ENCODE measurements at regions not wholly inside any gene's neighbourhood (a gene's known extent, or its start where the extent isn't known, plus 50 kb on each side); places are given as distances from the start of the nearest gene placed in this dataset.

DNA sequence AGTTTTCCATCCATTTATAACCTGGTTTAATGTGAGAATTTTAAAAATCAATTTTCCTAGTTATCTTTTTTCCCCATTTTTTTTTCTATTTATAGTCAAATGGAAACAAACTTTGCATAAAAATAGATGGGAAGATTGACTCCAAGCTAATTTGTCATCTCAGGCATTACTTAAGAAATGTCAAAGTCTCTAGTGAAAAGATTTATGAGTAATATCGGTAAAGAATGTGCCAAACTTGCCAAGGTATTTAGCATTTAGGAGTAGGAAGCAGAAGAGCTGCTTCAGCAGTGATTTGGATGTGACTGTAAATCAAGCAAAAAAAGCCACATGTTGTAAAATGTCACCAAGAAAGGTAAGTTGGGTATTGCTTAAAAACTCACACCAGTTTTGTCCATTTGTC lies 108.6 kb downstream of the LACC1 start:
- no peaks in the 10 kb centered on the region for H3K9me3 ChIP-seq
- no peaks in the 10 kb centered on the region for H3K36me3 ChIP-seq
- TF ChIP-seq POLR2A (IDR thresholded peaks at IDR 0.05) (no peak), POLR2AphosphoS5 (IDR thresholded peaks at IDR 0.05) (no peak)
- TF ChIP-seq, protein P1, sequence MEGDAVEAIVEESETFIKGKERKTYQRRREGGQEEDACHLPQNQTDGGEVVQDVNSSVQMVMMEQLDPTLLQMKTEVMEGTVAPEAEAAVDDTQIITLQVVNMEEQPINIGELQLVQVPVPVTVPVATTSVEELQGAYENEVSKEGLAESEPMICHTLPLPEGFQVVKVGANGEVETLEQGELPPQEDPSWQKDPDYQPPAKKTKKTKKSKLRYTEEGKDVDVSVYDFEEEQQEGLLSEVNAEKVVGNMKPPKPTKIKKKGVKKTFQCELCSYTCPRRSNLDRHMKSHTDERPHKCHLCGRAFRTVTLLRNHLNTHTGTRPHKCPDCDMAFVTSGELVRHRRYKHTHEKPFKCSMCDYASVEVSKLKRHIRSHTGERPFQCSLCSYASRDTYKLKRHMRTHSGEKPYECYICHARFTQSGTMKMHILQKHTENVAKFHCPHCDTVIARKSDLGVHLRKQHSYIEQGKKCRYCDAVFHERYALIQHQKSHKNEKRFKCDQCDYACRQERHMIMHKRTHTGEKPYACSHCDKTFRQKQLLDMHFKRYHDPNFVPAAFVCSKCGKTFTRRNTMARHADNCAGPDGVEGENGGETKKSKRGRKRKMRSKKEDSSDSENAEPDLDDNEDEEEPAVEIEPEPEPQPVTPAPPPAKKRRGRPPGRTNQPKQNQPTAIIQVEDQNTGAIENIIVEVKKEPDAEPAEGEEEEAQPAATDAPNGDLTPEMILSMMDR (IDR thresholded peaks at IDR 0.05), result no peak
- DNase-seq (ENCODE audit: low spot score in 2 of 2), result no peak
- intact Hi-C loops (cut with DNase I; ENCODE audit: low total_unique reads), result no loop called here
- no peaks in the 10 kb centered on the region for H3K27me3 ChIP-seq
- no peak overlapping the region for H3K4me3 ChIP-seq
- H3K27ac ChIP-seq, result no peak overlapping the region
- H3K4me1 ChIP-seq, result no peaks in the 10 kb centered on the region

DNA sequence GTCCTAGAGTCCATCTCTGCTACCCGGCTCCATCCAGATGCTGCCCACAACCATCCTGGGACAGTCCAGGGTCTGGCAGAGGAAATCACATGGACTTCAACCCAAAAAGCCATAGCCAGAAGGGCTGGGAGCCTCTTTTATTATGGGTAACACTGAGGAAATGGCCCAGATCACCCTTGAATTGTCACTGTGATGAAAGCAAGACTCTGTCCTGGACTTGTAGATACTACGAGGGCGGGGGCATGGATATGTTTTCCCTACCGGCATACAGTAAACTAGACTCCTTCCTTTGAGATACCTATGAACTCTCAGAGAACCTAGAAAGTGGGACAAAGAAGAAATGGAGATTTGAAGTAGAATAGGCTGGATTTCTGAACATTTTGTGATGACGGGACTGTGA lies 110.3 kb downstream of the LACC1 start:
- H3K4me3 ChIP-seq, result no peak overlapping the region
- no peaks in the 10 kb centered on the region for H3K36me3 ChIP-seq
- intact Hi-C loops (cut with DNase I; ENCODE audit: low total_unique reads), result no loop called here
- DNase-seq (ENCODE audit: low spot score in 2 of 2), result no peak
- H3K4me1 ChIP-seq, result no peaks in the 10 kb centered on the region
- TF ChIP-seq POLR2AphosphoS5 (IDR thresholded peaks at IDR 0.05) (no peak), POLR2A (IDR thresholded peaks at IDR 0.05) (no peak)
- TF ChIP-seq, protein P1 (IDR thresholded peaks at IDR 0.05), result no peak
- no peaks in the 10 kb centered on the region for H3K27me3 ChIP-seq
- no peaks in the 10 kb centered on the region for H3K9me3 ChIP-seq
- H3K27ac ChIP-seq, result no peak overlapping the region

DNA sequence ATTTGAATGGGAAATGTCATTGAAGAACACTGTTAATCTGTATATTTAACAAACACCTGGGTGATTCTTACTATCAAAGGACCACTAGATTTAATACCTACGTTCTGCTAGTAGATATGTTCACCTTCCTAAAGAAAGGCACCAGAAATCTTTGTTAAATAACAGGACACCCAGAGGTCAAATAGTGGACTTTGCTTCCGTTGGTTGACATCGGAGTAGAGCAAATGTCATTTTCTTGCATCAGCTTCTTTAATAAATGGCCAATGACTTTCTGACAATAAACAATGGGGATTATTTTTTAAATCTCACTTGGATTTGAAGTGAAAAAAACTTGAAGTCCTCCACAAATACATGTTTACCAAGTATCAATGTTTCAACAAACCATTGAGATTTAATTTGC lies 111.1 kb downstream of the LACC1 start:
- H3K27ac ChIP-seq, result no peak overlapping the region
- TF ChIP-seq, protein P1 (IDR thresholded peaks at IDR 0.05), result no peak
- TF ChIP-seq POLR2A (IDR thresholded peaks at IDR 0.05) (no peak), POLR2AphosphoS5 (IDR thresholded peaks at IDR 0.05) (no peak)
- H3K4me3 ChIP-seq, result no peak overlapping the region
- intact Hi-C loops (cut with DNase I; ENCODE audit: low total_unique reads), result no loop called here
- H3K4me1 ChIP-seq, result no peaks in the 10 kb centered on the region
- DNase-seq (ENCODE audit: low spot score in 2 of 2), result no peak
- no peaks in the 10 kb centered on the region for H3K36me3 ChIP-seq
- H3K27me3 ChIP-seq, result no peaks in the 10 kb centered on the region
- no peaks in the 10 kb centered on the region for H3K9me3 ChIP-seq

DNA sequence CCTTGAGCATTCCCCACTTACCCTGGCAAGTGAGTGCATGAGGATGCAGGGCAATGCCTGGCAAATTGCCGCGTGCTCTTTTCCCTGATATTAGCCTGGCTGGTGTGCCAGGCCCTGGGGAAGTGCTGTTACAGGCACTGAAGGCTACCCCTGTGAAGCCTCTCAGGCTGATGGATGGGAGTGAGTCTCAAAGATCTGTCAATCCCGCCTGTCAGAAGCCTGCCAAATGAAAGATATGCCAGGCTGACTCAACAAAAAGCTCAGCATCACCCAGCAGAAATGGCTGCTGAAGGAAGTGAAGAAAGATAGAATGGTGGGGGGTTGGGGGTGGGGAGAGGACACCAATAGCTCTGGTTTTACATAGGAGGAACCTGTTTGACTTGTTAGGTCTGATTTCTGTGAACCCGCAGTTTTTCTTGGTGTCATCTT lies 112.1 kb downstream of the LACC1 start:
- H3K4me3 ChIP-seq, result no peak overlapping the region
- H3K27me3 ChIP-seq, result no peaks in the 10 kb centered on the region
- no peaks in the 10 kb centered on the region for H3K4me1 ChIP-seq
- H3K9me3 ChIP-seq, result no peaks in the 10 kb centered on the region
- H3K36me3 ChIP-seq, result no peaks in the 10 kb centered on the region
- H3K27ac ChIP-seq, result no peak overlapping the region
- no peak for DNase-seq (ENCODE audit: low spot score in 2 of 2)
- intact Hi-C loops (cut with DNase I; ENCODE audit: low total_unique reads), result no loop called here
- TF ChIP-seq POLR2A (IDR thresholded peaks at IDR 0.05) (no peak), POLR2AphosphoS5 (IDR thresholded peaks at IDR 0.05) (no peak)
- TF ChIP-seq, protein P1 (IDR thresholded peaks at IDR 0.05), result no peak

DNA sequence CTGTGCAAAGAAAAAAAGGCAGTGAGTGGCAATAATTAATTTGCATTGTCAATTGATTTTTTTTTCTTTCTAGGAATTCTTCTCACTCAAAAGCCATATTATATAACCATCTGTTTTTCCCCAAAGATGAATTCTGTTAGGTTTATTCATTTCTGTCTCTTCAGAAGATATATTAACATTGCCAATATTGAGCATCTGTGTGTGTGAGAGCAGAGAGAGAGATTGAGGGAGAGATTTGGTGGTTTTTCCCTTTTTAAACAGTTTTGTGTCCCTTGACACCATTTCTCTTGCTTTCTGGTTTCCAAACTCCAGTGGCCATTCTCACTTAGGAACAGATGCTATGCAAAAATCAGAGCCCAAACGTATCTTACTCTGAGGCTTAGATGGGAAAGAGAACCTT lies 112.5 kb downstream of the LACC1 start:
- H3K36me3 ChIP-seq, result no peaks in the 10 kb centered on the region
- no peaks in the 10 kb centered on the region for H3K27me3 ChIP-seq
- TF ChIP-seq POLR2AphosphoS5 (IDR thresholded peaks at IDR 0.05) (no peak), POLR2A (IDR thresholded peaks at IDR 0.05) (no peak)
- TF ChIP-seq, protein P1 (IDR thresholded peaks at IDR 0.05), result no peak
- no peak for DNase-seq (ENCODE audit: low spot score in 2 of 2)
- no peaks in the 10 kb centered on the region for H3K4me1 ChIP-seq
- H3K9me3 ChIP-seq, result no peaks in the 10 kb centered on the region
- intact Hi-C loops (cut with DNase I; ENCODE audit: low total_unique reads), result no loop called here
- no peak overlapping the region for H3K27ac ChIP-seq
- H3K4me3 ChIP-seq, result no peak overlapping the region
